ENCODE measurements at regions not wholly inside any gene's neighbourhood (a gene's known extent, or its start where the extent isn't known, plus 50 kb on each side); places are given as distances from the start of the nearest gene placed in this dataset.

DNA sequence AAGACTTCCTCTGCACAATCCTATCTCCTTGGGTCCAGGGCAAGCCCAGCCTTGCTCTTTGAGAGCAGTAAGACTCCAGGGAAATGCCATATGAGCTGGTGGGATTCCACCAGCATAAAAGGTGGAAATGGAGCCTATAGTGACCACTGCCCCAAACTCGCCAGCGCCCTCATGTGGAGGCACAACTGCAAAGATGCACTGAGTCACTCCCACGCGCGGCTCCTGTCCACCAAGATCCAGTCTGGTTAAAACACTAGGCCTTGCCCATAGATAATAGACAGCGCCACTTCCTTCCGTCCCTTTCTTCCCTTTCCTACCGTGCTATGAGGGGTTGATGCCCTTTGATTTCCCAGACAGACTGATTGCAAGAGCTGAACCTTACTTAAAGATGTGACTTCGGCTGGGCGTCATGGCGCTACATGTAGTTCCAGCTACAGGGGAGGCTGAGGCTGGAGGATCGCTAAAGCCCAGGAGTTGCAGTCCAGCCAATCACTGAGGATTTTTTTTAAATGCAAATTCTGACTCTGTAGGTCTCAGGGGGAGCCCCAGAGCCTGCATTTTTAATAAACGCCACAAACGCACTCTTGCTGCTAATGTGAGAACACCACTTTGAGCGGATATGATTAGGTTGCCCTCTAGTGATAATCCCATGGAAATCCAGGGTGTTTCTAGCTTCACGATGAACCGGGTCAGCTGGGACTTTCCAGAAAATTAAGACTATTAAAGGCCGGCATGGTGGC, 136.5 kb downstream of the EPC1 start:
- TF ChIP-seq ELF4 (IDR thresholded peaks at IDR 0.05) (no peak), L3MBTL2 (conservative IDR thresholded peaks at IDR 0.05) (no peak), SP1 (IDR thresholded peaks at IDR 0.05) (no peak), NFRKB (IDR thresholded peaks at IDR 0.05) (no peak), TARDBP (IDR thresholded peaks at IDR 0.05) (no peak), SUZ12 (IDR thresholded peaks at IDR 0.05) (no peak), ZNF384 (IDR thresholded peaks at IDR 0.05) (no peak), FOXM1 (IDR thresholded peaks at IDR 0.05; ENCODE audit: borderline replicate concordance) (no peak), LEF1 (IDR thresholded peaks at IDR 0.05; ENCODE audit: borderline replicate concordance) (no peak)
- TF ChIP-seq, protein P1, sequence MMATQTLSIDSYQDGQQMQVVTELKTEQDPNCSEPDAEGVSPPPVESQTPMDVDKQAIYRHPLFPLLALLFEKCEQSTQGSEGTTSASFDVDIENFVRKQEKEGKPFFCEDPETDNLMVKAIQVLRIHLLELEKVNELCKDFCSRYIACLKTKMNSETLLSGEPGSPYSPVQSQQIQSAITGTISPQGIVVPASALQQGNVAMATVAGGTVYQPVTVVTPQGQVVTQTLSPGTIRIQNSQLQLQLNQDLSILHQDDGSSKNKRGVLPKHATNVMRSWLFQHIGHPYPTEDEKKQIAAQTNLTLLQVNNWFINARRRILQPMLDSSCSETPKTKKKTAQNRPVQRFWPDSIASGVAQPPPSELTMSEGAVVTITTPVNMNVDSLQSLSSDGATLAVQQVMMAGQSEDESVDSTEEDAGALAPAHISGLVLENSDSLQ (IDR thresholded peaks at IDR 0.05): no peak
